Stimulated activated CD8-positive, alpha-beta memory T cell treated with anti-CD3 and anti-CD28 coated beads, Interleukin-2, amount 100 ng/mL, for 48 hours (primary cell): ENCODE measurements at regions not wholly inside any gene's neighbourhood (a gene's known extent, or its start where the extent isn't known, plus 50 kb on each side); places are given as distances from the start of the nearest gene placed in this dataset.
"Not testable (repeated sequence)": the region's sequence is repeated elsewhere in the genome, so short reads cannot be mapped to it uniquely, and the experiment has no call there.

Source experiments
- DNase-seq, 2 donors: peaks; one replicate each; pipeline ENCODE4 v3.0.0-alpha.2; 2020; ENCODE audit warnings: low read depth in 2 of 2

DNA sequence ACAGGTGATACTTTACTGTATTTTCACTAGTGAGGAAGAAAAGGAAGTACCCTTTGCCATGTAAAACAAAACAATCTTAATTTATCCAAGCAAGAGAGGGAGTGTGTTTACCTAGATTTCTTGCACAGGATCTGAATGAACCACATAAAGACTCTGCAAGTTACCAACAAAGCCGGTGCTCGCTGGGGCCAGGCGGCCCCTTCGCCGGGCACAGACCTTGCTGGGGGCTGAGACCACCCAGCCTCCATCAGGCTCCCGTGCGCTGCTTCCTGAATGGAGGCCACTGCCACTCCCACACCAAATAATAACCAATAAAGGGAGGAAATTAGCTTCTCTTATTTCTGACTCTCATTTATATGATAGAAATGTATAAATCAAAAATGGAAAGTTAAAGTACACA lies 625.0 kb upstream of the ADARB2 start:
- no peak for DNase-seq

DNA sequence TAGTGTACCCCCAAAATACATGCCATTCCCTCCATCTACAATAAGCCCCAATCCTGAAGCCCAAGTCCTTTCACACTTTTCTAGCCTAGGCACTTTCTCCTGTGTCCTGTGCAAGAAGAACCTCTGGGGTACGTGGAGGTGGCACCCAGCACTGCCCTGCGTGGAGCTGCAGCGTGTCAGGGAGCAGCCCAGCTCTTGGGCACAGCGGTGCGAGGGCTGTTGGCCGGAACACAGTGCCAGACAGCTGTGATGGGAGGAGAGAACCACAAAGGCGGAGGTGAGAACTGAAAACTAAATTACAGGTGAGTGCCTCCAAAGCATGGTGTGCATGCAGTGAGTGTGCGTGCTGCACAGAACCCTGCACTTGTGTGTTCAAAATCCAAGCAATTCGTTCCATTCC lies 621.3 kb upstream of the ADARB2 start:
- no peak for DNase-seq

DNA sequence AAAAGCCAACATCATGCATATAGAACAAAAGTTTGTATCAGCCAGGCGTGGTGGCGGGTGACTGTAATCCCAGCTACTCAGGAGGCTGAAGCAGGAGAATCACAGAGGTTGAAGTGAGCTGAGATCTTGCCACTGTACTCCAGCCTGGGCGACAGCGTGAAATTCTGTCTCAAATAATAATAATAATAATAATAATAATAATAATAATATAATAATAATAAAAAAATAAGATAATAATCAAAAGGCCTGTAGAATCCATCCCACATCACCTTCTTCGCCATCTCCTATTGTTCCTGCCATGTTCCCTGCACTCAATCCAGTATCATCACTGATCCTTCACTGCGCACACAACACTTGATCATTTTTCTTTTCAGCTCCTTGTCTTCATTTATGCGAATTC lies 619.3 kb upstream of the ADARB2 start:
- no peak for DNase-seq

DNA sequence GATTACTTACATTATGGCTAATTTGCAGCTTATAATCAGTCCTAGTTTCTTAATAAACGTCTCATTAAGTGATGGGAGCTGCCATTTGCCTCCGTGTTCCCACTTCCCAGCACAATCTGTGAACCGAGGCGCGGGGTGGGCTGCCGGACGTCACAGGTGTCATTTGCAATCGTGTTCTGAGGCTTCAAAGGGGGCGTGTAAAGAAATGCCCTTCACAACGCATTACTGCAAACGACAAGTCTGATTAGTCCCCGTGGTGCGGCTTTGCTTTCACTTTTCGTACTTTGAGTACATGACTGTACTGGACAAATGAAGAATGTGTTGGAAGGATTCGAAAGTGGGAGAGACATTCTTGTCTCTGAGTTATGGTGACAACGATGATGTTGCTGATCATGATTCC lies 614.2 kb upstream of the ADARB2 start:
- DNase-seq = no peak

DNA sequence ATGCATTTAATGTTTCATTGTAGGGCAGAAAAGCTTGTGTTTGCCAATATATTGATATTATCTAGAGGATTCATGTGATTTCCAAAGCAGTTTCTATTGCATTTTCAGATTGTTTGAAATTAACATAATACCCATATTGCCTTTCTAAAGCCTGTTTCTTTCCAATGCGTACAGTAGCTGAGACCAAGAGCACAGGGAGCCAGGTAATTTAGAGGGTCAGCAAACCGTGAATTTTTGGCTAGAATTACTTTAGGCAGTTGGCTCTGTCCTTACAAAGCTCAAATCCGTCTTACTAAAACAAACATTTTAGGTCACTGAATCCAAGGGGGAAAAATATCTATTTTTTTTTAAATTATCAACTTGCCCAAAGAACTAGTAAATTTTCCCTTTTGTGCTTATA lies 604.9 kb upstream of the ADARB2 start:
- no peak for DNase-seq

DNA sequence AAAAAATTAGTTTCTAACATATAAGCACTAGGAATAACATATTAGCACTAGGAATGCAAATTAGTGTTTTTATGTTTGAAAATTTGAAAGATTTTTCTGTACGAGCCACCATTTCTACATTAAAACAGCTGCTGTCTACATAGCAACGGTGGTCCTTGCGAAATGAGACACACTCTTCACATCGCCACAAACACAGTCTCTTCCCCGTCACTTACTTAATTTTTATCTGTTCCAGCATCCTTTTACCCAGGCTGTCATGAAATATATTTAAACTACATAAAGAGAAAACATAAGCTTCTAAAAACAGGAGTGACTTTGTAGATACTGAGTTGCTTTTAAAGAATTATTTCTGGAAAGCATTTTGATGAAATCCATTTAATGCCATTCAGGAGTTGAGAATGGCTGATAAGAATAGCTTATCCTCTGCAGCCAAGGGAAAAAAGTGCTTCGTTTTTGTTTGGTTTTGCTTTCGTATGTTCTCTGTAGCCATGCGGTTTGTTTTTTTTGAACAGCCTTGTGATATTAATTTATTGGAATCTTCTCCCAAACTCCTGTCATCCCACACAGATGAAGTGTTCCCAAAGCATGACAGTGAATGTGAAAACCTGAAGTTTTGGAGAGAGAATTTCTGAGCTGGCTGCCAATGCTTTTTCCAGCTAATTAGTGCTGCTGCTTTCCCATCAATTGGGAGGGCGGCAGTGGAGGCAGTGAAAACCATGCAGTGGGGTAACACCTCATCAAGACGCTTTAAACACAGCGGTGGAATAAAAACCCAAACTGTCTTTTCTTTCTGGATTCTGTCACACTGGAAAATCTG lies 603.7 kb upstream of the ADARB2 start:
- DNase-seq = no peak

DNA sequence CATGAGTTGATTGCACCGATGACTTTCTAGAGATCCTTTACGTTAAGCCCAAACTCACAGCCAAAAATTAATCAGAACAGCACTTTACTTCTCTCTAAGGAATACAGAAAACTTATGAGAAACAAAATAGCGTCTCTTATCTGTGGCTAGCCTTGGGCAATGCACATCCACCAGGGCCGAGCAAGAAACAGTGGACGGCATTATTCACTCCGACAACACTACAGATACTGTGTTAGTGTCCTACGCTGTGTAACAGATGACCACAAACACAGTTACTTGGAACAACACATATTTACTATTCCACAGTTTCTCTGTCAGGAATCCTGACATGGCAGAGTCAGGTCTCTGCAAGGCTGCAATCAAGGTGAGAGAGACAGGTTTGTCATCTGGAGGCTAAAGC lies 598.3 kb upstream of the ADARB2 start:
- no peak for DNase-seq

DNA sequence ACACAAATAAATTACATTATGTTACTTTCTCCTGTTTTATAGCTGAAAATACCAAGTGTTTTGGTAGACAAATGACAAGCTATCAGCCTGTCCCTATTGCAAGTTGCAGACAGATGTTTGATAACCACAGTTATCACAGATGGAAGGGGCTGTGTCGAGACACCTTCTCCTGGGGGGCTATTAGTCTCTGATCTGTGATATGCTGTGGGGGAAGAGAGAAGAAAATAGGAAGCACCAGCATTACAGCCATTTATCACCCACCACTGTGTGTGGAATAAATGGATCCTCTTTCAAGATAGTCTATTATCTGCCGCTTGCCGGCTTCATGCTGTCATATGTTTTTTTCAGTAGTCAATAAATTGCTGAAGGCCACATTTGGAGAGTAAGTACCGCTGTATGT lies 597.2 kb upstream of the ADARB2 start:
- DNase-seq = no peak

DNA sequence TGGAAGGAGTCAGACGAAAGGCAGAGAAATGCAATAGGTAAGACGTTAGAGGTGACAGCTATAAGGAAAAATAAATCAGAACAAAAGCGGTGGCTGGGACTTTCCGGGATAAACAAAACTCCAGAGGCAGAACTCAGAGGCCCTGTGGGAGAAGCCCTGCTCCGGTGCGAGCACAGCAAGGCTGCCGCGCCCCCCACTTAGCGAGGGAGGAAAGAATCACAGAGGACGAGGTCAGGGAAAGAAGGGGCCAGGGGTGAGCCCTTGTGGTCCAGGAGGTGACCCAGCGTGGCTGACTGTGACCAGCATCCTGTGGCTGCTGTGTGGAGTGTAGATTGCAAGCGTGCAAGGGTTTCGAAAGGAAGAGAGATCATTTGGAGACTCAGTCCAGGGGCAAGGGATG lies 591.8 kb upstream of the ADARB2 start:
- no peak for DNase-seq

DNA sequence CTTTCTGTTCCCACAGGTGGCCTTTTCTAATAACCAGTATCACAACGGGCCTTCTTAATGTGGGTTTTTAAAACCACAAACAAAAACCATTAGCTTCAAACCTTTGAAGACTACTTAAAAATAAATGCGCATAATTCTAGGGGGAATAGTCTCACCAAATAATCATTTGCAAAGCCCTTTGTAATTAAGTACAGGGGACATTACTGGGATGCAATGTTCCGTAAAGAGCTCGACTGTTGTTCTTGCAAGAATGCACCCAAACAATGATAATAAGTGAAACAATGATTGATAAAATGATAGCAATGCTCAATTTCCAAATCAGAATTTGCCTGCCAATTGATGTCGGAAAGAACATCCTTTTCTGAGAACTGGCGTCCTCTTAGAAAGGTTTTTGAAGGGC lies 589.1 kb upstream of the ADARB2 start:
- DNase-seq = no peak

DNA sequence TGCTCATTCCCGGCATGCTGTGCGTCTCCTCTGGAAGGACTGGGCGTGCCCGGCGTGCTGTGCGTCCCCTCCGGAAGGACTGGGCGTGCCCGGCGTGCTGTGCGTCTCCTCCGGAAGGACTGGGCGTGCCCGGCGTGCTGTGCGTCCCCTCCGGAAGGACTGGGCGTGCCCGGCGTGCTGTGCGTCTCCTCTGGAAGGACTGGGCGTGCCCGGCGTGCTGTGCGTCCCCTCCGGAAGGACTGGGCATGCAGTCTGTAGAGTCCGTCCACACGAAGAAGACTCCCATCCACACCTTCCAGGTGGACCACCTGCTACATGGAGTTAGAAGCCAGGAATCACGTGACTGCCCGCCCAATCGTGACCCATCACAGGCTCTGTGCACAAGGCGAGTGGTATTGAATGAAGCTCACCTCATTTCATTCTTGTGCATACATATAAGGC lies 577.7 kb upstream of the ADARB2 start:
- DNase-seq = not testable (repeated sequence)

DNA sequence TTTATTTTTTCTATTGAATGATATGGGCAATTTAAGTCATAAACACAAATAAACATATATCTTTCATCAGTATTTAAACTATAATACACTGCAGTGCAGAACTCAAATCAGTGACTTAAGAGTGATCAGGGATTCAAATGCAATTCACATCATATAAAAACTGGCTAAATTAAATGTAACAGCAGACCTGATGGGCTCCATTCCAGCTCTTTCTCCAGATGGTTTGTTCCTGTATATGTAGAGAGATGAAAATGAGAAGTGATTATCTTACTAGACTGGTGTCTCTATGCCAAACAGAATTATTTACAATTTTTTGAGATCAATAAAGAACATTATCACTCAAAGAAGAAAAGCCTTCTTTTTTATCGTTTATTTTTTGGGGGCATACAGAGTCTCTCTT lies 568.8 kb upstream of the ADARB2 start:
- DNase-seq = no peak

DNA sequence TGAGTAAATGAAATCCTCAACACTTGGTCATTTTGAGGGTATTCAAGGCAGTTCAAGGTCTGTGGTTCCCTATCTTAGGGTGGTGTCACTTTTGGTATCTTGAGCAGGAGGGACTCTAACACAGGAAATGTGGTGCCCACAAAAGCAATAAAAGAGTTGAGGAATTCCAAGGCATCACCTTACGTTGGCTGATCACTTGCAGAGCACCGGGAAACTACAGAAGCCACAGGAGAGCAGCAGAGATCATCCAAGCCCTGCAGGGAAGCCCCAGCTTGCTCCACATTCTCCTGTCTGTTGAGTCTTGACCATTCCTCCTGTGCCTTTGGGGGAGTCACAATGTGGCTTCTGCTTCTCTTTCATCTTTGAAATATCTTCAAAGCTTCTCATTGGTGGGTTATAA lies 565.8 kb upstream of the ADARB2 start:
- no peak for DNase-seq

DNA sequence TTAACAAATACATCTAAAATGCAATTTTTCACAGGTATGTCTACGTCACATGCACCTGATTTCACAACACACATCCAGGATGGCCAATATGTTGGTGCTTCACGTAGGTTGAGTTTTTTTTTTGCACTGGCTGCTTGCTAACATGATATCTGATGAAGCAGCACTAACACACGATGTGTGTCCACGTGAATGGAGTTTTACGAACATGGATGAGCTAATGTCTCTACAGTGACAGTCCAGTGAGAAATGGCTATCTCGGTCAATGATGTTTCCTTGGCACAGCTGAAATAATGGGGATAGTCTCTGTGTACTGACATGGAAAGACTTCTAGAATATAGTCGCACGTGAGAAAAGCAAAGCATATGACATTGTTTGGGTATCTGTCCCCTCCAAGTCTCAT lies 563.9 kb upstream of the ADARB2 start:
- DNase-seq = no peak

DNA sequence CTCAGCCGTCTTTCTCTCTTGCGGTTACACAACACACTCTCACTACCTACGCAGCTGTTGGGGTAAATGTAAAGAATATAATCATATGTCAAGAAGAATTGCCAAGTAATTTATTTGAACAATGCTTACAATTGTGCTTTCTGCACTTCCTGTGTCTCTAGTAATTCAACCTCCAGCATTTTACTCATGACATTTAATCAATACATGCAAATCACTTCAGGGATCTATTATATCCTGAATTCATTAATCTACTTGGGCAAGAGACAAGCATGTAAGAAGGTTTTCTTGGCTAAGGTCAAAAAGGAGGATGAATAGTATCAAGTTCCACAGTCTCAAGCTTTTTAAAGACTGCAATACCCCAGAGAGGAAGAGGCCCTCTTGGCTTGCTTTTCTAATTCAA lies 562.9 kb upstream of the ADARB2 start:
- no peak for DNase-seq

DNA sequence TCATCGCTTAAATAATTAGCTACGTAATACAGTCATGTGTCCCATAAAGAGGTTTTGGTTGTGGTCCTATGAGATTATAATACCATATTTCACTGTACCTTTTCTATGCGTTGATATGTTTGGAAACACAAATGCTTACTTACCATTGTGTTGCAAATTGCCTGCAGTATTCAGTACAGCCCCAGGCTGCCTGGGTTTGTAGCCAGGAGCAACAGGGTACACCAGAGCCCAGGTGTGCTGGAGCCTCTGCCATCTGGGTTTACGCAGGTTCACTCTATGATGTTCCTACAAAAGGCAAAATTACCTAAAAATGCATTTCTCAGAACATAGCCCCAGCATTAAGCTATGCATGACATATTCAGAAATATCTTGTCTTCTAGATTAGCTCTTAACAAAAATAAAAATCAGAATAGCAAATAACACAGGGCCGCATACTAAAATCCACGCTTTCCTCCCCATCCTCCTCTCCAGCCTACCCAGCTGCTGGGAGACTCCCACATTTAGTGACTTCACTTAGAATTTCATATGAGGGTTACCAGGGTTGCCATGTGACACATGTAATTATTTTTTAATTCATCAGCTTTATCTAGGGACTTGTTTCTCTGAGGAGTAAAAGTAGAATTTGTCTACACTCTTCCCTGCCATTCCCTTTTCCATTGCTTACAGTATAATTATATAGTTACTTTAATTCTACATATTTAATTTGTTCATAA lies 559.0 kb upstream of the ADARB2 start:
- DNase-seq = no peak

DNA sequence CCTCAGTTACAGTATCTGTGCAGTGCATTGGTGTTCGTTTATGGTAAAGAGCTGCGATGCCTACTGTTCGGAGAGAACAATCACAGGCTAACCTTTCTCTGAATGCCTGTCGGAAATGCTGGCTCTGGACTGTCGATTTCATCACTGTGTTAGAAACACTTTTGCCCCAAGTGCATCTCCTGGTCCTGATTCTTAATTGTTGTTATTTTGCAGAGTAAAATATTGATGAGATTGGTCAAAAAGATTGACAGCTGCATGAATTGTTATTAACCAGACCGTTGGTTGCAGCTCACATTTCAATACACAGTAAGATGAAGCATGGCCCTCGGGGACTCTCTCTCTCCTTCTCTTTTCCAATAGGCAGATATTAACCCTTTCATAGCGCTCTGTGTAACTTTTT lies 557.4 kb upstream of the ADARB2 start:
- DNase-seq = no peak

DNA sequence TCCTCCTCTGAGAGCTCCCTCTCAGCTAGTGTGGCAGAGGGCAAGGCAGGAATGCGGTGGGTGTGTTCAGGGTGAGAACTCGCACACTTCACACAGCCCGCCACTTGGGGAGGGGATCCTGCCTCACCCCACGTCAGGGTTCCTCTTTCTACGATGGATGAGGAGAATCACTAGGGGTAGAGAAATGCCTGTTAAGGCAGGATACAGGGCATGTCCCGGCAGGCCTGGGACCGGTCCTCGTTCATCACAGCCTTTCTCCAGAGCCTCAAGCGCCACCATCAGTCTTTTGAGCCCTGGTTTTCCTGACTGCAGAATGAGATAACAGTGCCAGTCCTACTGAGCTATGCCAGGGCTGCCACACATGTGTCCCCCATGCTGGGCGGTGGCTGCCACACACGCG lies 546.7 kb upstream of the ADARB2 start:
- DNase-seq = no peak

DNA sequence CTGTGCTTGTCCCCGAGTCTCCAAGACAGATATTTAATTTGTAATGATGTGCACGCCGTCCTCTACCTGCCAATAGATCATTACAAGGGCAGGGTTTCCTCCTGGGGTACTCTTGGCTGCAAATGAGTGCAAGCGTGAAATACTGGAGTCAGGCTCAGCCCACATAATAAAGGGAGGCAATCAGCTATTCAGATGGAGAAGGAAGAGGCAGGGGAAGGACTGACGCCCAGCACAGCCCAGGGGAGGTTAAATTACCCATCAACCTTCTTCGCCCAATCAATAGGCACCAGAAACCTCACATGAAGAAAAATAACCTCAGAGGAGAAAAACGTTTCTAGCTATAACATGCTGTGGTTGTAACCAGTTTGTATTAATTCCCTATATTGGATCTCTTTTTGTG lies 544.9 kb upstream of the ADARB2 start:
- DNase-seq = no peak

DNA sequence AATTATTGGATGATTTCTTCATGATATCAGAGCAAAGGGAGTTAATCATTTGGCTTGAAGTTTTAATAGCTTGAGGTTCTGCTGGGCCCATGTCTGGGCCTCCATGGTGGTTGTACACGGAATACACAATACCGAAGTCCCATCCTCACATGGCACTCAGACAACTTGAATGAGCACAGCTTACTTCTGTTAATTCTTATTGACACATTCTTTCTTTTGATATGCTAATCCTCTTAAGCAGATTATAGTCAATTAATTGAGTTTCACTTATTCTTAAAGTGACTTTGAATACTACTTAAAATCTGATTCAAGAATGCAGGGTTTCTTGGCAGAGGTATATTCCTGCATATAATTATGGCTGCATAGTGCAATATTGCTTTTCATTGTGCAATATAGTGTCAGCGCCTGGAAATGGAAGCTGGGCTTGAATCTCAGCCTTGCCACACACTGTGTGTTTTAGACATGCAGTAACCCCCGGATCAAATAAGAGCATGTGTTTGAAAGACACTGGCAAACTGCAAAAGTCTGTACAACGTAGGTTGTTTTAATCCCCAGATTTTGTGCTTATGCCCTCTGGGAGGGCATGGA lies 543.5 kb upstream of the ADARB2 start:
- DNase-seq = no peak

DNA sequence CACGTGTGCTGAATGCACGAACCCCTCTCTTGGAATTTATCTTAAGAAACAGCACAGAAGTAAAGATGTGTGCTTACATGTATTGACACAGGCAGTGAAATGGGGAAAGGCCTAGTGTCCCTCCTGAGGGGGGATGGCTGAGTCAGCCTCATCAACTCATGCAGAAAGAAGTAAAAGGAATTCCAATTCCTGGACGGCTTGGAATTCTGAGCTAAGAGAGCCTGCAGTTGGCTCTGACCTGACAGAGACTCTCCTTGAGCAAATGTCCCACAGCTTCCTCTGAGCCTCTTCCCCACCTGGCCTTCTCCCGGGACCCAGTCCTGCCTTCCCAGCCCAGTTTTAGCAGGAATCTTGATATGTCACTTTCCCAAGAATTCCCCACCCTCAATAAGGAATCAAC lies 542.4 kb upstream of the ADARB2 start:
- no peak for DNase-seq

DNA sequence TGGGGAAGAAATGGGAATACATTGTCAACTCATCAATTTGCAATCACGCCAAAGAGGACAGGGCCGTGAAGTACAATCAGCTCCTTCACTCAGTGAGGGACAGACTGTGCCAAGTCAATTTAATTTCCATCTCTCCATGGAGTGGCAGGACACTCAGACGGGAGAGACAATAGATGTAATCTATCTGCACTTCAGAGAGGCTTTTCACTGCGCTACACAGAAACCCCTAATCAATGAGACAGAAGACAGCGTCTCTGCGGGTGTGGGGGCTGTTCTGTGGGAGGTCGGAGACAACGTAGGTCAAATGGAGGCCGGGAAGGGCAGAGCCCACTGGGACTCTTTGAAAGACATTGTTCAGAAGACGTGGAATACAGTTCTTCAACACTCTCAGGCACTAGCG lies 541.0 kb upstream of the ADARB2 start:
- no peak for DNase-seq

DNA sequence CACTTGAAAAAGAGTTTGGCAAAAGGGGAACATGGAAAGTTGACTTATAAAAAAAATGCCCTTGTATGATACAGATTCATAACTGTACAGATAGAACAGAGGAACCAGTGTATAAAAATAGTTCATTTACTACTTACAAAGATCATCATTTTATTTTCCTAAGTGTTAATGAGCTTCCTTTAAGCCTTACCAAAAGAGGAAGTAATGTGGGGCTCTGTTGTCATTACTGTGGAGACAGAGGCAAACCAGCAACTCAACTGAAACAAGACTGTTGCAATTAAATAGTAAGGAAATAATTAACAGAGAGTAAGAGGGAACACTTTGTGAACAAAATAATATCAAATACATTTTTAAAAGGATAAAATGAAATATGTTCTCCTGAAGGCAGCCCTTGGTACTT lies 526.2 kb upstream of the ADARB2 start:
- no peak for DNase-seq
